ENCODE measurements at regions not wholly inside any gene's neighbourhood (a gene's known extent, or its start where the extent isn't known, plus 50 kb on each side); places are given as distances from the start of the nearest gene placed in this dataset.
"Not testable (repeated sequence)": the region's sequence is repeated elsewhere in the genome, so short reads cannot be mapped to it uniquely, and the experiment has no call there.

DNA sequence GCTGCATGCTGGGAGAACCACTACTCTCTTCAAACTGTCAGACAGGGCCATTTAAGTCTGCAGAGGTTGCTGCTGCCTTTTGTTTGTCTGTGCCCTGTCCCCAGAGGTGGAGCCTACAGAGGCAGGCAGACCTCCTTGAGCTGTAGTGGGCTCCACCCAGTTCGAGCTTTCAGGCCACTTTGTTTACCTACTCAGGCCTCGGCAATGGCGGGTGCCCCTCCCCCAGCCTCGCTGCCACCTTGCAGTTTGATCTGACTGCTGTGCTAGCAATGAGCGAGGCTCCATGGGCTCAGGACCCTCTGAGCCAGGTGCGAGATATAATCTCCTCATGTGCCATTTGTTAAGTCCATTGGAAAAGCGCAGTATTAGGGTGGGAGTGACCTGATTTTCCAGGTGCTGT is 487.8 kb downstream of the PLK2 start:
- not testable (repeated sequence) for DNase-seq (ENCODE audit: low read depth)

DNA sequence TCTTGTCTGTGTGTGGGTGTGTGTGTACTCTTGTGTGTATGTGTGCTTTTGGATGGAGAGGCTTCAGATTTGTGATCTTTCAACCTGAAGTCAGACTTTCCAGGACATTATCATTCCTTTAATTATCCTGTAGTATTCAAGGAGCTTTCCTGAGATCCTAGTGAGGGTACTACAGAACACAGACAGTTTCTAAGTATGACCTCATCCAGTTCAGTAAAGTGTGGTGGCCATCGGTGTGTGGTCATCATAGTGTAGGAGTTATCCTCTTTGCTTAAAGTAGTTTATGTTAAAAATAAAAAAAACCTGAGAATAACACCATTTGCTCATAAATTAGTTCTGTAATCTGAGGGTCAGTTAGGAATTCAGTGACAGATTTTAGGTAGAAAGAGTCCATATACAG is 478.0 kb upstream of the ACTBL2 start:
- no peak for DNase-seq (ENCODE audit: low read depth)

DNA sequence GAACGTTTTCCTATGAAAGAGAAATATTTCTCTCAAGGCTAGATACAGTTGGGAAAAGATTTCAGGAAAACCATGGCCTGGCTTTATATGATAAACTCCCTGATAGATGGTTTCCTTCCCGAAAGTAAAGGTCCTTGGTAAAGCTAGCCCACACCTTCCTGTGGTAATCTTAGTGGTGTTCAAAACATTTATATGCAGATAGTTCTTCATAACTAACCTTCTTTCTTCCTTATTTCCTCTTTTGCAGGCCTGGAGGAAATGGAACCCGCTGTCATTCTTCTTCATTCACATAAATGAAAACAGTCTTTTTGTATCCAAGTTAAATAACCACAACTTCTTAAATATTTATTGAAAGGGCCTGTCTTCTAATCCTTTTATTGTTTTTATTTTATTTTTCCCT is 474.0 kb upstream of the ACTBL2 start:
- DNase-seq (ENCODE audit: low read depth), result no peak

DNA sequence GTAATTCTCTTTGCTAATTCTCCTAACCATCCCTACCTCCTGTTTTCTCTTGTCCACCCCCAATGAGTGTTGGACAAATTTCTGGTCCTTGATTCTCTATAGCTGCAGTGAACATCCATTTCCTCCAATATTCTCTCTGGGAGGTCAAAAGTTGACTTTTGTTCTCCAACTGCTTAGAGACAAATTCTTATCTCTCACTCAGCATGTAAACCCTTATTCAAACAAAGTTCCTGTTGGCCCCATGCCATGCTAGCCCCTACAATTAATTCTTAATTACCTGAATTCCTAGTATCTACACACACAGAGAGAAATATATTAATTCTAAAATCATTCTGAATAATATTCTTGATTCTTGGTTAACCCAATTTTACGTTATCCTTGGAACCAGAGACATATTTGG is 472.9 kb upstream of the ACTBL2 start:
- no peak for DNase-seq (ENCODE audit: low read depth)

DNA sequence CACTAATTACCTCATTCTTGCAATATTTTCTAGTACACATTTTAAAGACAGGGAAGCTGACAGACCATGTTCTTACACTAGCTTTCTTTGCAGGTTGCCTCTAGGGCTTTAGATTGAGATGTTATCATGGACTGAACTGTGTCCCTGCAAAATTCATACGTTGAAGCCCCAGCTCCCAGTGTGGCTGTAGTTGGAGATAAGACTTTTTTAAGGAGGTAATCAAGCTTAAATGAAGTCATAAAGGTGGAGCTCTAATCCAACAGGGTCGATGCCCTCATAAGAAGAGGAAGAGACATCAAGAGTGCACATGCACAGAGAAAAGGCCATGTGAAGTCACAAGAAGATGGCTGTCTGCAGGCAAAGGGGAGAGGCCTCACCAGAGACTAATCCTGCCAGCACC is 471.2 kb upstream of the ACTBL2 start:
- DNase-seq (ENCODE audit: low read depth), result no peak

DNA sequence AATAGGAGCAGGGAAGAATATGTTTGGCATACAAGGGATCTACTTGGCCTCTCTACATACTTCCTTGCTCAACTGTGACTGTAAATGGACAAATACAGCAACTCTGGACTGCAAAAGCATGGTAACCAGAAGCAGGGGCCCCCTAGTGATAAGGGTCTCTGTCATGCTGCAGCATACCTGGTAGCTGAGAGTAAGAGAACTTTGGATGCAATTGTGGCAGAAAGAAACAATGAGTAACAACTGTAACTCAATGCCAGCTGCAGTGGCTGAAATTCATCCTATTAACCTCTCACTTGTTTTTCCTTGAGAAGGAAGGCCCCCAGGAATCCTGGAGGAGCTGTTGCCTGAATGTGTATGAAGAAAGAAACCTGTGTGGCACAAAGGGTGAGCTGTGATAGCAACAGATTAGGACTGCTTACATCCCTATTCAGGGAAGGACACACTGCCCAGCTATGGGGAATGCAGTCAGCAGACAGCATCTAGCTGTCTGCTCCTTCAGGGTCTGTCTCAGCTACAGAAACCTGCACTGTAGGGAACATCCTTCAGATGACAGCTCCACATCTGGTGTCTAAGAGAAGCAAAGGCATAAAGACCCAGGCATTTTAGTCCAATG is 468.1 kb upstream of the ACTBL2 start:
- DNase-seq (ENCODE audit: low read depth), result no peak

DNA sequence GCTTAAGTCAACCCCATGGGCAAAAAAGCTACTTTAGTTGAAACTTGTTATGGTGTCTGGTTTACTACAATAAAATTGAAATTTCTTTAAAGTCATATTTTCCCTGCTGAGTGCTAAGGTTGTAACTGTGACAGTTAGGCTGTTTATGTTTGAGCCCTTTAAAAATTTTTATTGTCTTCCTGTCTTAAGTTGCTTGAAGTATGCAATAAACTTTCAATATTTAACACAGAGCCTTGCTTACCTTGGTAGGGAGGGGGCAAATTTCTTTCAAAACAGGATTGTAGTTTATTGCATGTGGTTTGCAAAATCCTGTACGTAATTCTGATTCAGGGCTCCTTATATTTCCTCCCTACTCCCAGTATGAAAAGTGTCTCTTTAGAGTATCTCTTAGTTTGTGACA is 465.5 kb upstream of the ACTBL2 start:
- DNase-seq (ENCODE audit: low read depth), result no peak

DNA sequence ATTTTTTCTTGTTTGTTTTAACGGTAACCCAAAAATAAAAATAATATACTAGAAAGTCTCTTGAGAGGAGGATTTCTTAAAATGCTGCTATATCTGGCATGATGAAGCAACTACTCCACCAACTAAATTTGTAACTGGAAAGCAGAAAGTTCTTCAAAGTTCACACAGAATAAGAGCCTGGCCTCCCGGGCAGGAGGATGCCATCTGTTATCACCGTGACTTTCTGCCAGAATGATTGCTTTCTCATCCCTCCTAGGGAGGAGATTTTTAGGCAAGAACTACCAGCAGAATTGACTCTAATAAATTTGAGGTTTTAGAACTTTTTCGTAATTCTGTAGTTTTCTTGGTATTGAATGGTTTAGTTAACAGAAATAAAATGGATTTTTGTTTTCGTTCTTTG is 464.6 kb upstream of the ACTBL2 start:
- DNase-seq (ENCODE audit: low read depth), result no peak

DNA sequence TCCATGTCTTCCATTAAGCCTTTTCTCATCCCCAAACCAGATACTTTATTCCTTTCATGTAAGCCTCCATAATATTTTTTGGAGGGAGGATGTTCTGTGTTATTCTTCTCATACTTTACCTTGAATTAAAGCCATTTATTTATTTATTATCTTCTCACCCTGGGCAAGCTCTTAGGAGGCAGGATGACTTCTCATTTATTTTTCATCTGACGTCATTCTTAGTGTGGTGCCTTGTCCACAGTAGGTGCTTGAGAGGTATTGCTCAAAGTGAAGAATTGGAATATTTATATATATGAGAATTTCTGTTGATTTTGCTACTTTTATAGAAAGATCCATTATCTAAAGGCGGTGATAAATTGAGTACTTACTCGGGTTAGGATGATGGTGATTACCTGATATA is 458.3 kb upstream of the ACTBL2 start:
- DNase-seq (ENCODE audit: low read depth), result no peak

DNA sequence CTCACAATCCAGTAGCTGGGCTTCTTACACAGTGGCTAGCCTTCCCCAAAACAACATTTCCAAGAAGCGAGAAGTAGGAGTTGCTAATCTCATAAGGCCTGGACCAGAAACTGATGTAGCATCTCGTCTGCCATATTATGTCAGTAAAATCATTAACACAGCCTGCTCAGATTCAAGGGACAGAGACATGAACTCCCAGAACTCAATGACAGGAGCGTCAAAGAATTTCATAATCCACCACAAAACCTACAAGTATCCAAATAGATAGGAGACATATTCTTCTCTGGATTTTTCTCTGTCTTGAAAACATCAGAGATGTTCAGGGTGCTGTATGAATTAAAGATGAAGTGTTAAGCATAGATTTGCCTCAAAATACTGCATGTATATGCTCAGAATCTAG is 457.6 kb upstream of the ACTBL2 start:
- no peak for DNase-seq (ENCODE audit: low read depth)

DNA sequence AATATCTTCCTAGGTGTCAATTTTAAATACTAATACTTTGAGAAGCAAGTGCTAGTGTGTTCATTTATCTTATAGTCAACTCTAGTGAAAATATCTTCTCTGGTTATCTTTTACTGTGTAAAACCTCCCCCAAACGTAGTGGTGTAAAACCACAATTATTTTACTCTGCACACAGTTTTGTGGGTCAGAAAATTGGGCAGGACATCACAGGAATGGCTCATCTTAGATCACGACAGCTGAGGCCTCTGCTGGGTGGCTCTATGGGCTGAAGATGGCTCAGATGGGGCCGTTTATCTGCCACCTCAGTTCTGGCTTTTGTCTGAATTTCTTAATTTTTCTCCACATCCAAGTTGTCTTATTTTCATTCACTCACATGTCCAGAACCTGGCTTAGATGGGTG is 457.2 kb upstream of the ACTBL2 start:
- DNase-seq (ENCODE audit: low read depth), result no peak

DNA sequence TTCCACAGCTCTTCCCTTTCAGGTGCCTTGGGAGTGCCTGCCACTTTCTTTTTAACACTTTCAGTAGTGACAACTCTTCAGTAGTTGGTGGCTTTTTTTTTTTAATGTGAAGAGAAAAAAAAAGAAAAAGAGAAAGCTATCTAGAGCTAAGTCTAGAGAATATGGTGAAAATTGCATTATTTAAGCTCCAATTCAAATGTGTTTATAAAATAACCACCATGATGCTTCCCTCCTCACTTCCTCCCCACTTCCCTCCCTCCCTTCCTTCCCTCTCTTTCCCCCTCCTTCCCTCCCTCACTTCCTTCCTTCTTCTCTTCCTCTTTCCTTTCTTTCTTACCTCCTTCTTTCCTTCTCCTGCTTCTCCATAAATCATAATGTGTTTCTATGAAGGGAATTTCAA is 456.7 kb upstream of the ACTBL2 start:
- DNase-seq (ENCODE audit: low read depth), result no peak

DNA sequence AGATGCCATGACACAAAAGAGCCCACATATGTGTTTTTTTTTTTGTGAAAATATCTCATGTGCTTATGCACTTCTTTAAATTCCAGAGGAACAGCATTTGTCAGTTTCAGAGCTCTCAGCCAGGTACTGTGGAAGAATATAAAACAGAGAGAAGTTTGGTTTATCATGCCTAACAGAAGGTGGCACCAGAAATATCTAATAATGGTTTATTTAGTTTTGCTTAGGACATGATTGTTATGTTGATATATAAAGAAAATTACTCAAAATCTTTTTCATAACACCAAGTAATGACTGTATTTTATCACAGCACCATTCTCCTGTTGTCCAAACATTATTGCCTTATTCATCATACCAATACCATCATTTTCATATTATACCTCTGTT is 455.6 kb upstream of the ACTBL2 start:
- DNase-seq (ENCODE audit: low read depth), result no peak

DNA sequence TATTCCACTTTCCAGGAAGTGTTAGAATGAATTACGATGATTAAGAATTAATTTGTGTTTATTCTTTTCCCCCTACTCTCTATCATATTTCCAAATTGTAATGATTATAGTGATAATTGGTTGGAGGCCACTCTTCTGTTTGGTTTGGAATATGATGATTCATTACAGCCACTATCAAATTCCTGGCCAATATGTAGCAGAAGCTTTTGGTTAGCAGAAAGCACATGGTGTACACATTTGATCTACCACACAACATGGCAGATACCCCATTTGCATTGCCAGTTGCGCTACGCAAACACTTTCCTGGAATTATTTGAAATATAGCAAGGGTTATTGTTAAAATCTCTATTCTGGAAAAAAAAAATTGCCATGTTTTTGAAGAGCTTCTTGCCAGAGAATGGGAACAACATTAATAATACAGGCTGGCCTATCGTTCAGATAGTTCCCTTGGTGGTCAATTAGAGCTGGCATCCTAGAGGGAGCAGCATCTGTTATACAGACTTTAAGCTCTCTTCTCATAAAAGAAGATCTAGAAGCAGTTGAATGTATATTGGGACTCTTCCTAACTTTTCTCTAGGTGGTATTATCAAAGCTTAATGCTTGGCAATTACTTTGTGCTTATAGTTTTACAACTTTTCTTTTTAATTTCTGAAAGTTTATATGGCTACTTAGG is 455.0 kb upstream of the ACTBL2 start:
- no peak for DNase-seq (ENCODE audit: low read depth)

DNA sequence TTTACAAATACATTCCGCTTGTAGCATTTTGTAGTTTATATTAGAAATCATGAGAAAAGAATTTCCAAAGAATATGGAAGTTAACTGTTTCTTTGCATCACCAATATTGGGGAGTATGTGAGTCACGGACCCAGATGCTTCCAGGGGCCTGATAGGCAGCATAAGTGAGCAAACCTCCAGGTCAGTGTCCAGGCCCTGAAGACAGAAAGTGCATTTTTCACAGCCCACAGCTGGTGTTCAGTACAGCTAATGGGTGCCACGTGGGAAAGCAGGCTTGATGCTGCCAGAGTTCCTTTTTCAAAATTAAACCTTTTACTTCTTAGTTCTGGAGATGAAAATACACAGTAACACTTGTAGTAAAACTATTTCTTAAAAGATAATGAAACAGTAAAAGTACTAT is 454.4 kb upstream of the ACTBL2 start:
- no peak for DNase-seq (ENCODE audit: low read depth)

DNA sequence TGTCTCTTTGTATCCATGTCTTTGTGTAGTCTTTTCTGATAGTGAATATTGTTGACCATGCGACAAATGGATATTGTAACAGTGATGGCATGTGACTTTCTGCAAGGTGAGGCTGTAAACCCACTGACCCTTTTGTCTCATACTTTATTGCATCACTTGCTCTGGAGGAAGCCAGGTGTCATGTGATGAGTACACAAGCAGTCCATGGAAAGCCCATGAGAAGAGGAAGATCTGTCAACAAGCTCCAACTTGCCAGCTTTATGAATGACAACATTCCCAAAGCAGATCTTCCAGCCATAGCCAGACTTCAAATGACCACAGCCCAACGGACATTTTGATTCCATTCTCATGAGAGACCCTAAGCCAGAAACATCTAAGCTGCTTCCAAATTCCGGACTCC is 450.1 kb upstream of the ACTBL2 start:
- DNase-seq (ENCODE audit: low read depth), result no peak

DNA sequence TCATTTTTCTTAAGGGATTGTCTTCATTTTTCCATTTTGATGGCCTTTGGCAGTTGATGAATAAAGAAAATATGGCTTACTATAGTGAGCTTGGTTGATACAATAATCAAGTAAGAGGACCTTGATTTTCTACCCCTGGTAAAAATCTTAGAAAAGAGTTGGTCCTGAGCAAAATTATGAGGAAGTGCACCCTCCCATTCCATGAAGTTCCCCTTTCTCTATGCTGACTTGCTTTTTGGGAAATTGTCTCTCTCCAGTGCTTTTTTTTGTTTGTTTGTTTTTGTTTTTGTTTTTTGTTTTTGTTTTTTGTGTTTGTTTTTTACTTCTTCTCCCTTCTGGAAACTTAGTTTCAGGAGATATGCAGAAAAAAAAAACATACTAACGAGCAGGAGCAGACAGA is 449.2 kb upstream of the ACTBL2 start:
- no peak for DNase-seq (ENCODE audit: low read depth)

DNA sequence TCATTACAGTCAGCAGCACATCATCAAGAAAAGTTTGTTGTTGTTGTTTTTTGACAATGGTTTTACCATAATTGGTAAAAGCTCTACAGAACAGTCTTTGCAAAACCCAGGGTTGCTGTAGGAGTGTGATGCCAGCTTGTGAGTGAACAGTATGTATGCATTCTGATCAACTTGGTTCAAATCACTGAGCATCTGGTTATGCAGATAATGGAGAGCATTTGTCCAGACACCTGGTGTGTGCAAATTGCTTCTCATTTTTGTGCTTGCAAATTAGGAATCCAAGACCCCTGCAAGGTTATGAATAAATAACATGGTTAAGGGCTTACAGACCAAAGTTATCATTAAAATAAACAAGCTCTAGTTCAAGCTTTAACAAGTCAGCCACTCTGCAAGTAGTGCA is 448.7 kb upstream of the ACTBL2 start:
- no peak for DNase-seq (ENCODE audit: low read depth)

DNA sequence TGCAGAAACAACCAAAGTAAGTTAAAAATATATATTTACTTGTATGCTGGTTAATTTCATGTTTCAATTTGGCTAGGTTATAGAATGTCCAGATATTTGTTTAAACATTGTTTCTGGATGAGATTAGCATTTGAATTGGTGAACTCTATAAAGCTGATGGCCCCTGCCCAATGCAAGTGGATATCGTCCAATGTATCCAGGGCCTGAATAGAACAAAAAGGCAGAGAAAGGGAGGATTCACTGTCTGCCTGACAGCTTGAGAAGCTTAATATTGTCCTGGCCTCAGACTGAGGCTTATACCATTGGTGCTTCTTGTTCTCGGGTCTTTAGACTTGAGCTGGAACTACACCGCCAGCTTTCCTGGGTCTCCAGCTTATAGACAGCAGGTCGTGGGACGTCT is 446.7 kb upstream of the ACTBL2 start:
- DNase-seq (ENCODE audit: low read depth), result no peak

DNA sequence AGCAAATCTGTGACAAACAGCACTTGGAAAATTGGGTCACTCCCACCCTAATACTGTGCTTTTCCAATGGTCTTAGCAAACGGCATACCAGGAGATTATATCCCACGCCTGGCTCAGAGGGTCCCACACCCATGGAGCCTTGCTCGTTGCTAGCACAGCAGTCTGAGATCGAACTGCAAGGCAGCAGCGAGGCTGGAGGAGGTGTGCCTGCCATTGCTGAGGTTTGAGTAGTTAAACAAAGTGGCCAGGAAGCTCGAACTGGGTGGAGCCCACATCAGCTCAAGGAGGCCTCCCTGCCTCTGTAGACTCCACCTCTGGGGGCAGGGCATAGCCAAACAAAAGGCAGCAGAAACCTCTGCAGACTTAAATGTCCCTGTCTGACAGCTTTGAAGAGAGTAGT is 440.5 kb upstream of the ACTBL2 start:
- not testable (repeated sequence) for DNase-seq (ENCODE audit: low read depth)

DNA sequence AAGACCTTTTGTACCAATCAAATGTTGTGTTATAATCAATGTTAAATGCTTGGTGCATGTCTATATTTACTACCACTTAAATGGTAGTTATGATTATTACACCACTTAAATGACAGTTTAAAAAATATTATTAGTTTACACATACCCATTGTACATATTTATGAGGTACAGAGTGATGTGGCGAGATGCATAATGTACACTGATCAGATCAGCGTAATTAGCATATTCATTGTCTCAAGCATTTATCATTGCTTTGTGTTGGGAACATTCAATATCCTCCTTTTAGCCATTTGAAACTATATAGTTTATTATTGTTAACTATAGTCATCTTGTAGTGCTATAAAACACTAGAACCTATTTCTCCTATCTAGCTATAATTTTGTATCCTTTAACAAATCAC is 434.4 kb upstream of the ACTBL2 start:
- no peak for DNase-seq (ENCODE audit: low read depth)

DNA sequence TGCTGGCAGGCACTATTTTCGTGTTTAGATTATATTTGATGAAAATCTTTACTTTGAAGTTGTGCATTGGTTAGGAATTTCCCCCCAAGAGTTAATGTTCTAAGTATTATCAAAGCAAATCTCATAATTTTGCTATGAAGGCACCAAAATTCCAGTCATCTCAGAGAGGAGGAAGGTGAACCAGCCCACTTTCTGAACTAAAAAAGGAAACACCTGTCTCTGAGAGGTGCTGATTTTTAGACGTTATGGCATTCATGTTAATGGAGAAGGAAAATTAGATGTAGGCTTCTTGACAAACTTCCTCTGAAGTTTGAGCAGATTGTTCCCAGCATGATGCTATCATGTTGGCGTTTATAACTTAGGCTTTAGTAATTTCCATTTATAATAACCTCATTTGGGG is 432.9 kb upstream of the ACTBL2 start:
- DNase-seq (ENCODE audit: low read depth), result no peak

DNA sequence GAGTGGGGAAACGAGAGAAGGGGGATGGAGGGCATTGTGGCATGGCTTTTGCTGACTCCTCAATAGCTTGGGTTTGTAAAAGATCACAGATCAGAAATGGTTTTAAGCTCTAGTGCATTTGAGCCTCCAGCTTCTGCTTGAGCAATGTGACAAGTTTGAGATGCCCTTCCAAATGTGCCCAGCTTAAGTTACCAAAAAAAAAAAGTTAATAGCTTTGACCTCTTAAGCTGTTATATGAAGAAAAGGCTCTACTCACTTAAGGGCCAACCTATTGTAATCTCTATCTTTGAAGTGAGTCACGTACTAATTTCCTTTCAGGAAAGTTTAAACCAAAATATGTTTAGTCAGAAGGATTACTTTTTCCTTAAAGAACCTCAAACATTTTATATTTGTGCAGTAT is 428.8 kb upstream of the ACTBL2 start:
- DNase-seq (ENCODE audit: low read depth), result peak; percentile 31

DNA sequence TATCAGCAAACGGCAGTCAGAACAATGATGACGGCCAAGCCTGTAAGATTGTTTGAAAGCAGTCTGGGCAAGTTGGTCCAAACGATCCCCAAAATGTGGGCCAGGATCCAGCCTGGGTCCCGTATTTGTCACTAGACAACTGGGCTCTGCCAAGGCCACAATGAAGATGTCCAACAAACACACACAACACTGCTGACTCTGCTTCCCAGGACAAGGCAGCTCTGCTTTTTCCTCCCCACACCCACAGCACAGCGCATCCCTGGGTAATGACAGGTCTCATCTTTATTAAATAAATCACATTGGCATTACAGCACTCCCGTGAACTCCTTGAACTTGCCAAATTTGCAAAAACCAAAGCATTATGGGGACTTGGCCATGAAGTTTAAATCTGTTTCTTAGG is 424.1 kb upstream of the ACTBL2 start:
- no peak for DNase-seq (ENCODE audit: low read depth)
